SJSA1 (cell line): ENCODE measurements at regions not wholly inside any gene's neighbourhood (a gene's known extent, or its start where the extent isn't known, plus 50 kb on each side); places are given as distances from the start of the nearest gene placed in this dataset.

ENCODE experiments used
- DNase-seq, 2 experiments: peaks; one replicate each; pipeline ENCODE4 v3.0.0-alpha.2; 2015 to 2020; ENCODE audit warnings: low spot score in 2 of 2, low read depth in 1 of 2
- H3K27ac ChIP-seq: fragments of 250-450 bp; sonication (Bioruptor Pico); 2 replicates; pipeline ENCODE4 v1.5.1; 2020; ENCODE audit warnings: mild to moderate bottlenecking, moderate library complexity
- H3K27me3 ChIP-seq: fragments of 250-450 bp; sonication (Bioruptor Pico); replicated peaks from 2 replicates; pipeline ENCODE4 v1.5.1; 2020; ENCODE audit warnings: mild to moderate bottlenecking, moderate library complexity
- H3K36me3 ChIP-seq: fragments of 250-450 bp; sonication (Bioruptor Pico); 2 replicates; pipeline ENCODE4 v1.5.1; 2020; ENCODE audit warnings: mild to moderate bottlenecking
- H3K4me1 ChIP-seq: fragments of 250-450 bp; sonication (Bioruptor Pico); replicated peaks from 2 replicates; pipeline ENCODE4 v1.6.1; 2021; ENCODE audit warnings: mild to moderate bottlenecking
- H3K4me3 ChIP-seq: fragments of 250-450 bp; sonication (Bioruptor Pico); 2 replicates; pipeline ENCODE4 v1.5.1; 2020; ENCODE audit warnings: mild to moderate bottlenecking
- H3K9me3 ChIP-seq: fragments of 250-450 bp; sonication (Bioruptor Pico); replicated peaks from 2 replicates; pipeline ENCODE4 v1.5.1; 2020; ENCODE audit warnings: mild to moderate bottlenecking

- DNase-seq, result no peak
- Histone ChIP-seq H3K4me3 (no peak overlapping the region), H3K9me3 (0 out of 2 replicates have a peak, but pooled peaks cover 6% of the 10 kb centered on the region), H3K27ac (no peak overlapping the region), H3K27me3 (no peaks in the 10 kb centered on the region), H3K4me1 (no peaks in the 10 kb centered on the region), H3K36me3 (no peaks in the 10 kb centered on the region)
These were observed 51.9 kb upstream of the VIPR2 start for GRCh38 chr7:159196584-159196983.

- no peak overlapping the region for H3K4me3 ChIP-seq
- H3K4me1 ChIP-seq, result no peaks in the 10 kb centered on the region
- no peaks in the 10 kb centered on the region for H3K36me3 ChIP-seq
- DNase-seq, result no peak
- no peak overlapping the region for H3K27ac ChIP-seq
- H3K9me3 ChIP-seq, result 0 out of 2 replicates have a peak, but pooled peaks cover 6% of the 10 kb centered on the region
- no peaks in the 10 kb centered on the region for H3K27me3 ChIP-seq
These were observed 51.3 kb upstream of the VIPR2 start for GRCh38 chr7:159195946-159196345.
